ENCODE measurements at regions not wholly inside any gene's neighbourhood (a gene's known extent, or its start where the extent isn't known, plus 50 kb on each side); places are given as distances from the start of the nearest gene placed in this dataset.

GRCh38 chr5:106489004-106489403 is 1181.7 kb downstream of the EFNA5 start:
- TF ChIP-seq CTCF (IDR thresholded peaks at IDR 0.05; ENCODE audit: low read depth, low read length) (no peak), EZH2phosphoT487 (IDR thresholded peaks at IDR 0.05; ENCODE audit: low read depth) (no peak)
